PC-3 (cell line): ENCODE measurements at regions not wholly inside any gene's neighbourhood (a gene's known extent, or its start where the extent isn't known, plus 50 kb on each side); places are given as distances from the start of the nearest gene placed in this dataset.
A peak's percentile ranks its signal among the peaks of the same experiment; 100 is the strongest.

Experiments
- ATAC-seq: fragments of 200-7000 bp; cut with Tn5 transposase; 2 replicates; pipeline ENCODE4 v1.9.1; 2020; ENCODE audit warnings: mild to moderate bottlenecking, moderate library complexity
- BruUV-seq: library from RNA; stranded (reverse); fragments of 400-500 nt; replicated peaks from 2 replicates; lab custom pipeline; 2021; lab: Mats Ljungman, UMichigan
- CTCF ChIA-PET: fragments of 300-600 bp; sonication (Branson Sonifier 250); formaldehyde crosslinking; loops from one replicate; lab custom pipeline; 2022; ENCODE audit warnings: antibody characterized with exemption; lab: Charles Lee
- POLR2A ChIA-PET: fragments of 300-600 bp; sonication (Branson Sonifier 250); formaldehyde crosslinking; loops from one replicate; lab custom pipeline; 2022; ENCODE audit warnings: antibody characterized with exemption; ENCODE audit not compliant: unreplicated experiment; lab: Charles Lee
- DNase-seq: peaks from one replicate; pipeline ENCODE4 v3.0.0-alpha.2; 2015
- H2AFZ ChIP-seq: fragments of 300-600 bp; sonication (generic); 2 replicates; pipeline ENCODE4 v1.6.0; 2016; ENCODE audit warnings: antibody characterized with exemption, low read length
- H3F3A ChIP-seq: fragments of 300-600 bp; sonication (generic); one replicate; pipeline ENCODE4 v1.6.0; 2017; ENCODE audit warnings: antibody characterized with exemption, low read length, control low read depth, mild to moderate bottlenecking; ENCODE audit not compliant: unreplicated experiment
- H3K27ac ChIP-seq: fragments of 300-600 bp; sonication (generic); 2 replicates; pipeline ENCODE4 v1.5.1; 2016; ENCODE audit warnings: mild to moderate bottlenecking, low read length
- H3K27me3 ChIP-seq: fragments of 300-600 bp; sonication (generic); 2 replicates; pipeline ENCODE4 v1.6.1; 2016; ENCODE audit warnings: low read length, mixed read lengths
- H3K36me3 ChIP-seq: fragments of 300-600 bp; sonication (generic); 2 replicates; pipeline ENCODE4 v1.6.1; 2016; ENCODE audit warnings: low read depth, mixed run types, low read length, mixed read lengths
- H3K4me1 ChIP-seq: fragments of 300-600 bp; sonication (generic); 2 replicates; pipeline ENCODE4 v1.5.1; 2016; ENCODE audit warnings: low read length; ENCODE audit not compliant: insufficient read depth
- H3K4me2 ChIP-seq: fragments of 300-600 bp; sonication (generic); 2 replicates; pipeline ENCODE4 v1.6.0; 2016; ENCODE audit warnings: low read length
- H3K4me3 ChIP-seq: fragments of 300-600 bp; sonication (generic); 2 replicates; pipeline ENCODE4 v1.5.1; 2016; ENCODE audit warnings: mild to moderate bottlenecking, low read length, mixed read lengths
- H3K79me2 ChIP-seq: fragments of 300-600 bp; sonication (generic); 2 replicates; pipeline ENCODE4 v1.6.1; 2017; ENCODE audit warnings: low read length, mixed read lengths
- H3K9ac ChIP-seq: fragments of 300-600 bp; sonication (generic); 2 replicates; pipeline ENCODE4 v1.6.0; 2016; ENCODE audit warnings: mild to moderate bottlenecking, low read length
- H3K9me2 ChIP-seq: fragments of 300-600 bp; sonication (generic); replicated peaks from 2 replicates; pipeline ENCODE4 v1.6.1; 2016; ENCODE audit warnings: mixed run types, low read length, mixed read lengths
- H3K9me3 ChIP-seq: fragments of 300-600 bp; sonication (generic); 2 replicates; pipeline ENCODE4 v1.6.1; 2016; ENCODE audit warnings: low read length, mixed read lengths
- H4K20me1 ChIP-seq: fragments of 300-600 bp; sonication (generic); 2 replicates; pipeline ENCODE4 v1.6.1; 2016; ENCODE audit warnings: low read length, mixed read lengths
- EZH2 ChIP-seq: fragments of 300-600 bp; sonication (generic); IDR thresholded peaks from one replicate; pipeline ENCODE4 v1.6.1; 2017; ENCODE audit warnings: antibody characterized with exemption, mild to moderate bottlenecking, low read length; ENCODE audit not compliant: unreplicated experiment
- EZH2phosphoT487 ChIP-seq: fragments of 300-600 bp; sonication (generic); IDR thresholded peaks from 2 replicates; pipeline ENCODE4 v1.6.1; 2018; ENCODE audit warnings: mild to moderate bottlenecking, antibody characterized with exemption, low read length, borderline replicate concordance
- intact Hi-C: fragments of 100-400 bp; cut with micrococcal nuclease; formaldehyde crosslinking; loops from 2 replicates; pipeline ENCODE4 v1.9.0; 2023
- TF ChIP-seq, protein P1 (sequence below): fragments of 300-600 bp; sonication (generic); conservative IDR thresholded peaks from 2 replicates; pipeline ENCODE4 v1.5.1; 2017; ENCODE audit warnings: antibody characterized with exemption, low read depth, mild to moderate bottlenecking, low read length

DNA sequence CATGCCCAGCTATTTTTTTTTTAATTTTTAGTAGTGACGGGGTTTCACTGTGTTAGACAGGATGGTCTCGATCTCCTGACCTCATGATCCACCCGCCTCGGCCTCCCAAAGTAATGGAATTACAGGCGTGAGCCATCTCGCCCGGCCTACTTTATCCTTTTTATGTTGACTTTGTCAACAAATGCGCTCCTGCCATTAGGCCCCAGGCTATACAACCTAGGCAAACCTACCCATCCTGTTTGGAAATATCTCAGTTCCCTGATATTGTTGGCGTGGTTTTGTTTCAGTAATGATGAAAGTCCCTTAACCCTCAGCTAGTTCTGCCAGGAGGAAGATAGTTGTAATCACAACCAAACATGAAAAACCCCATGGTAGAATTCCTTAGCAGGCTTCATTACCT, 249.4 kb upstream of the SOX11 start:
- Histone ChIP-seq H3K27me3 (0 out of 2 replicates have a peak, but pooled peaks cover 4% of the 10 kb centered on the region), H3K27ac (no peak overlapping the region), H3K9ac (no peak overlapping the region), H3K9me3 (no peaks in the 10 kb centered on the region), H3K4me1 (no peaks in the 10 kb centered on the region), H3F3A (no peaks in the 10 kb centered on the region), H3K36me3 (no peaks in the 10 kb centered on the region), H3K4me2 (no peak overlapping the region), H2AFZ (no peak overlapping the region), H4K20me1 (no peaks in the 10 kb centered on the region), H3K79me2 (no peaks in the 10 kb centered on the region), H3K4me3 (no peak overlapping the region), H3K9me2 (no peaks in the 10 kb centered on the region)
- CTCF ChIA-PET: no interaction called here
- DNase-seq (peak; percentile 20), ATAC-seq (no peak)
- POLR2A ChIA-PET: no interaction called here
- TF ChIP-seq EZH2phosphoT487 (no peak), EZH2 (no peak)
- TF ChIP-seq, protein P1, sequence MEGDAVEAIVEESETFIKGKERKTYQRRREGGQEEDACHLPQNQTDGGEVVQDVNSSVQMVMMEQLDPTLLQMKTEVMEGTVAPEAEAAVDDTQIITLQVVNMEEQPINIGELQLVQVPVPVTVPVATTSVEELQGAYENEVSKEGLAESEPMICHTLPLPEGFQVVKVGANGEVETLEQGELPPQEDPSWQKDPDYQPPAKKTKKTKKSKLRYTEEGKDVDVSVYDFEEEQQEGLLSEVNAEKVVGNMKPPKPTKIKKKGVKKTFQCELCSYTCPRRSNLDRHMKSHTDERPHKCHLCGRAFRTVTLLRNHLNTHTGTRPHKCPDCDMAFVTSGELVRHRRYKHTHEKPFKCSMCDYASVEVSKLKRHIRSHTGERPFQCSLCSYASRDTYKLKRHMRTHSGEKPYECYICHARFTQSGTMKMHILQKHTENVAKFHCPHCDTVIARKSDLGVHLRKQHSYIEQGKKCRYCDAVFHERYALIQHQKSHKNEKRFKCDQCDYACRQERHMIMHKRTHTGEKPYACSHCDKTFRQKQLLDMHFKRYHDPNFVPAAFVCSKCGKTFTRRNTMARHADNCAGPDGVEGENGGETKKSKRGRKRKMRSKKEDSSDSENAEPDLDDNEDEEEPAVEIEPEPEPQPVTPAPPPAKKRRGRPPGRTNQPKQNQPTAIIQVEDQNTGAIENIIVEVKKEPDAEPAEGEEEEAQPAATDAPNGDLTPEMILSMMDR: no peak
- intact Hi-C loops: no loop called here
- BruUV-seq: no TSS peak

DNA sequence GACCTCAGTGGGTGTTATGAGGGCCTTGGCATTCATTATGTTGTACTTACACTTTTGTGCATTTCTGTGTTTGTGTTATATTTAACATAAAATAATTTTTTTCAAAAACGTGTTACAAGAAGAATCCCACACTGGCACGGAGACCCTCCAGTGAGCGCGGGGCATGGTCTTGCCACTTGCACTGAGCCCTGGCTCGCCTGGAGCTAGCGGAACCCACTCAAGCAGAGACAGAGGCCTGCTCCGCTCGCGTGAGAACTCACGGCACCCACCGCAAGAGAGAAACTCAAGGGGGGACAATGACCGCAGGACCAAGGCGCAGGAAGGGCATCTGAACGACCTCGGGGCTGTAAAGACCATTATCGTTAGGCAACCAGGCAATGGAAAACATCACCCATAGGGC, 248.0 kb upstream of the SOX11 start:
- Histone ChIP-seq H3K36me3 (no peaks in the 10 kb centered on the region), H3K4me1 (no peaks in the 10 kb centered on the region), H3K27me3 (0 out of 2 replicates have a peak, but pooled peaks cover 4% of the 10 kb centered on the region), H3K9me2 (no peaks in the 10 kb centered on the region), H3K9me3 (no peaks in the 10 kb centered on the region), H2AFZ (no peak overlapping the region), H3K4me3 (no peak overlapping the region), H3K79me2 (no peaks in the 10 kb centered on the region), H3F3A (no peaks in the 10 kb centered on the region), H3K27ac (no peak overlapping the region), H4K20me1 (no peaks in the 10 kb centered on the region), H3K4me2 (no peak overlapping the region), H3K9ac (no peak overlapping the region)
- intact Hi-C loops: no loop called here
- CTCF ChIA-PET: no interaction called here
- TF ChIP-seq EZH2 (no peak), EZH2phosphoT487 (no peak)
- TF ChIP-seq, protein P1: no peak
- POLR2A ChIA-PET: no interaction called here
- no peak for ATAC-seq
- BruUV-seq: no TSS peak
- DNase-seq: no peak

DNA sequence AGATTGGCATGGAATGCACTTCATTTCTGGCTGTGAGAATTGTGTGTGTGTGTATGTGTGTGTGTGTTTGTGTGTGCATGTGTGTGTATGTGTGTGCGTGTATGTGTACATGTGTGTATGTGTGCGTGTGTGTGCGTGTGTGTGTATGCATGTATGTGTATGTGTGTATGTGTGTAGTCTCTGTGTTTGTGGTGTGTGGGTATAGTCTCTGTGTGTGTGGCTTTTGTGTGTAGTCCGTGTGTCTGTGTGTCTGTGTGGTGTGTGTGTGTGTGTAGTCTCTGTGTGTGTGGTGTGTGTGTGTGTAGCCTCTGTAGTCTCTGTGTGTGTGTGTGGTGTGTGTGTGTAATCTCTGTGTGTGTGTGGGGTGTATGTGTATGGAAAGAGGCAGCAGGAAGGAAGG, 247.3 kb upstream of the SOX11 start:
- H4K20me1 ChIP-seq: no peaks in the 10 kb centered on the region
- H2AFZ ChIP-seq: no peak overlapping the region
- H3K9ac ChIP-seq: no peak overlapping the region
- no peak overlapping the region for H3K4me3 ChIP-seq
- no peak for ATAC-seq
- no TSS peak for BruUV-seq
- no peak for DNase-seq
- no peaks in the 10 kb centered on the region for H3K9me2 ChIP-seq
- H3K27me3 ChIP-seq: 0 out of 2 replicates have a peak, but pooled peaks cover 4% of the 10 kb centered on the region
- H3K36me3 ChIP-seq: no peaks in the 10 kb centered on the region
- ChIA-PET CTCF (no interaction called here), POLR2A (no interaction called here)
- no peak overlapping the region for H3K27ac ChIP-seq
- H3K4me2 ChIP-seq: no peak overlapping the region
- no peak for TF ChIP-seq EZH2phosphoT487
- H3K79me2 ChIP-seq: no peaks in the 10 kb centered on the region
- intact Hi-C loops: no loop called here
- no peaks in the 10 kb centered on the region for H3F3A ChIP-seq
- H3K4me1 ChIP-seq: no peaks in the 10 kb centered on the region
- no peaks in the 10 kb centered on the region for H3K9me3 ChIP-seq
